Prostate gland (tissue), 2 donors: ENCODE measurements at regions not wholly inside any gene's neighbourhood (a gene's known extent, or its start where the extent isn't known, plus 50 kb on each side); places are given as distances from the start of the nearest gene placed in this dataset.

Experiments
- DNase-seq: peaks from one replicate; pipeline ENCODE4 v3.0.0-alpha.2; 2019; ENCODE audit warnings: low spot score
- H3K27ac ChIP-seq, 2 donors: fragments of 200-600 bp; sonication (generic); 2 replicates each; pipeline ENCODE4 v1.5.1; 2017 to 2019
- H3K27me3 ChIP-seq: fragments of 200-600 bp; sonication (generic); replicated peaks from 2 replicates; pipeline ENCODE4 v1.5.1; 2019; ENCODE audit not compliant: insufficient read depth
- H3K36me3 ChIP-seq, 2 donors: fragments of 200-600 bp; sonication (generic); 1 replicate in 1 of 2; 2 replicates in 1 of 2; pipeline versions ENCODE4 v1.5.1 to v1.8.1; 2017 to 2019
- H3K4me1 ChIP-seq: fragments of 200-600 bp; sonication (generic); replicated peaks from 2 replicates; pipeline ENCODE4 v1.5.1; 2019
- H3K4me3 ChIP-seq, 2 donors: fragments of 200-600 bp; sonication (generic); 2 replicates each; pipeline ENCODE4 v1.5.1; 2017 to 2019
- H3K9me3 ChIP-seq: fragments of 200-600 bp; sonication (generic); 2 replicates; pipeline ENCODE4 v1.5.1; 2017
- POLR2A ChIP-seq: fragments of 450-650 bp; IDR thresholded peaks from one replicate; pipeline ENCODE4 v1.6.1; 2016; ENCODE audit warnings: antibody characterized with exemption, mild to moderate bottlenecking
- POLR2AphosphoS5 ChIP-seq: sonication (generic); formaldehyde crosslinking; IDR thresholded peaks from one replicate; pipeline ENCODE4 v1.6.1; 2017; ENCODE audit warnings: antibody characterized with exemption
- WGBS: methylation state at CpG from one replicate; pipeline ENCODE4 v1.1.5; 2018; 5-methylcytosine and 5-hydroxymethylcytosine counted together
- intact Hi-C: fragments of 100-400 bp; cut with DNase I; formaldehyde crosslinking; loops from one replicate; pipeline ENCODE4 v1.14.2; 2022
- TF ChIP-seq, protein P1 (sequence below), 4 experiments: fragments of 200-600 bp in 2 of 4; fragments of 450-650 bp in 2 of 4; sonication (generic) in 2 of 4; IDR thresholded peaks; 1 replicate in 3 of 4; 2 replicates in 1 of 4; pipeline ENCODE4 v1.5.1; 2016 to 2019; ENCODE audit warnings: antibody characterized with exemption in 4 of 4, mild to moderate bottlenecking in 2 of 4, moderate library complexity in 2 of 4

- no peaks in the 10 kb centered on the region for H3K36me3 ChIP-seq
- H3K9me3 ChIP-seq: no peaks in the 10 kb centered on the region
- no peaks in the 10 kb centered on the region for H3K4me1 ChIP-seq
- no peak overlapping the region for H3K4me3 ChIP-seq
- DNase-seq: no peak
- intact Hi-C loops: no loop called here
- no peak overlapping the region for H3K27ac ChIP-seq
- no peaks in the 10 kb centered on the region for H3K27me3 ChIP-seq
- no peak for TF ChIP-seq POLR2AphosphoS5
- WGBS: 76% methylated on average over 2 of the region's 2 CpGs
Measured at GRCh38 chr3:82011336-82011735, 249.9 kb upstream of the GBE1 start.

DNA sequence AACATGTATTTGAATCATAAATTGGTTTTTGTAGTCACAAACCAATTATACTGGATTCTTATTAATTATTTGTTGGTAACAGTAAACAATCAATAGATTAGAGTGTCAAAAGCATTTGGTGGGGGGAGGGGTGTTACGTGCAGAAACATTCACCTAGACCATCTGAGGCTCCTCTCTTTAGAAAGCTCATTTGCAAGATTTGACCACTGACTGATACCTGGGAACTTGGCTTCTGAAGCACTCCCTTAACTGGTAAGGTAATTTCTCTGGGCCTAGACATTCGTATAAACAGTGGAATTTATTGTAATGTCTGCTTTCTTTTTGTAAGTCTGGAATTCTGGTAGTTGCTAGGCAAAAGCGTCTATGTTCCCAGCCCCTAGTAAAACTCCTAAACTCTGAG, 243.8 kb upstream of the GBE1 start:
- Histone ChIP-seq H3K27me3 (no peaks in the 10 kb centered on the region), H3K9me3 (no peaks in the 10 kb centered on the region), H3K27ac (no peak overlapping the region), H3K4me1 (no peaks in the 10 kb centered on the region), H3K4me3 (no peak overlapping the region), H3K36me3 (no peaks in the 10 kb centered on the region)
- no peak for DNase-seq
- intact Hi-C loops: no loop called here
- no peak for TF ChIP-seq POLR2A
- TF ChIP-seq, protein P1, sequence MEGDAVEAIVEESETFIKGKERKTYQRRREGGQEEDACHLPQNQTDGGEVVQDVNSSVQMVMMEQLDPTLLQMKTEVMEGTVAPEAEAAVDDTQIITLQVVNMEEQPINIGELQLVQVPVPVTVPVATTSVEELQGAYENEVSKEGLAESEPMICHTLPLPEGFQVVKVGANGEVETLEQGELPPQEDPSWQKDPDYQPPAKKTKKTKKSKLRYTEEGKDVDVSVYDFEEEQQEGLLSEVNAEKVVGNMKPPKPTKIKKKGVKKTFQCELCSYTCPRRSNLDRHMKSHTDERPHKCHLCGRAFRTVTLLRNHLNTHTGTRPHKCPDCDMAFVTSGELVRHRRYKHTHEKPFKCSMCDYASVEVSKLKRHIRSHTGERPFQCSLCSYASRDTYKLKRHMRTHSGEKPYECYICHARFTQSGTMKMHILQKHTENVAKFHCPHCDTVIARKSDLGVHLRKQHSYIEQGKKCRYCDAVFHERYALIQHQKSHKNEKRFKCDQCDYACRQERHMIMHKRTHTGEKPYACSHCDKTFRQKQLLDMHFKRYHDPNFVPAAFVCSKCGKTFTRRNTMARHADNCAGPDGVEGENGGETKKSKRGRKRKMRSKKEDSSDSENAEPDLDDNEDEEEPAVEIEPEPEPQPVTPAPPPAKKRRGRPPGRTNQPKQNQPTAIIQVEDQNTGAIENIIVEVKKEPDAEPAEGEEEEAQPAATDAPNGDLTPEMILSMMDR (IDR thresholded peaks at IDR 0.05): no peak
- no peak for TF ChIP-seq POLR2AphosphoS5
- WGBS: 77% methylated on average over 3 of the region's 3 CpGs

DNA sequence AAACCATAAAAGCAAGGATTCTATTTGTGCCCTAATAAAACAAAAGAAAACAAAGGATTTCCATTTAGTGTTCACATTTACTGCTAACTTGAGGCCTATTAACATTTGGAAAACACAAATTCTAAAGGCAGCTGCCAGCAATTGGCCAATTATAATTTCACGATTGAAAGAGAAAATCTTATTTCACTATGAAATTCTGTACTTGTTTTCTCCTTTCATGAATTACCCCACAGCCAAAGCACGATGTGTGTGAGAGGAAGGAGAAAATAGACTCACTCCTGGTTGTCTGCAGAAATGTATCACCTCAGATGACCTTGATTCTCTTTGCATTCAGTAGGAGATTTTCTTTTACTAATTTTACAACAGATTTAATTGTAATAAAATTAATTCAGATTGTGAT, 242.8 kb upstream of the GBE1 start:
- Histone ChIP-seq H3K27ac (no peak overlapping the region), H3K4me3 (no peak overlapping the region), H3K9me3 (no peaks in the 10 kb centered on the region), H3K27me3 (no peaks in the 10 kb centered on the region), H3K36me3 (no peaks in the 10 kb centered on the region), H3K4me1 (no peaks in the 10 kb centered on the region)
- 27% methylated on average over 2 of the region's 2 CpGs for WGBS
- DNase-seq: no peak
- no peak for TF ChIP-seq POLR2A
- TF ChIP-seq, protein P1 (IDR thresholded peaks at IDR 0.05): no peak
- no peak for TF ChIP-seq POLR2AphosphoS5
- intact Hi-C loops: no loop called here

DNA sequence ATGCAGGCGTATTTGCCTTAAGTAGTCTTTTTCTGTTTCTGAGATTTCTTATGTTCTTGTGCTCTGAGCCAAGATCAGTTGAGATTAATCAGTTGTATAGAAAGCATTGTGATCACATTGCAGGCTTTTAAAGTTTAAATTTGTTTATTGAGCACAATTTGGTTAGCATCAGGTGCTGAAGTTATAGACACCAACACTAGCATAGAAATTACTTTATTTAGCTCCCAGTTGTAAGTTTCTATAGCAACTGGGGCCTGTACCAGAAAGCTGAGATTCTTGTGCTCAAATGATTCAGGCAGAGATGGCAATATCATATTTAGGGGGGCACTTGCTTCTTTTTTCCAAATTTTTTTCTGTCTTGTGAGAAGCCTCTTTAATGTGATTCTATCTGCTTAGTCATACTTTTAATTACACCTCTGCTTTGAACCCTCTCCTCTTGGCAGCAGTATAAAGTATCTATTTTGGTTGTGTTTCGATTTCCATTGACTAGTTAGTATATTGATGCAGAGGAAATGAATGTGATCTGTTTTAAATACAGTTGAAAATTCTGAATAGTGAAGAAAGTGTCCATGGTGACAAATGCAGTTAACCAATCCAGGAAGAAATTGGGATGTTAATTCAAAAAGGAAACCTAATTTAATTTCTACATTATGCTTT, 241.7 kb upstream of the GBE1 start:
- TF ChIP-seq, protein P1 (IDR thresholded peaks at IDR 0.05): no peak
- no peak for TF ChIP-seq POLR2AphosphoS5
- TF ChIP-seq POLR2A: no peak
- Histone ChIP-seq H3K4me3 (no peak overlapping the region), H3K36me3 (no peaks in the 10 kb centered on the region), H3K9me3 (no peaks in the 10 kb centered on the region), H3K4me1 (no peaks in the 10 kb centered on the region), H3K27me3 (no peaks in the 10 kb centered on the region), H3K27ac (no peak overlapping the region)
- DNase-seq: no peak
- 64% methylated on average over 2 of the region's 2 CpGs for WGBS
- intact Hi-C loops: no loop called here

DNA sequence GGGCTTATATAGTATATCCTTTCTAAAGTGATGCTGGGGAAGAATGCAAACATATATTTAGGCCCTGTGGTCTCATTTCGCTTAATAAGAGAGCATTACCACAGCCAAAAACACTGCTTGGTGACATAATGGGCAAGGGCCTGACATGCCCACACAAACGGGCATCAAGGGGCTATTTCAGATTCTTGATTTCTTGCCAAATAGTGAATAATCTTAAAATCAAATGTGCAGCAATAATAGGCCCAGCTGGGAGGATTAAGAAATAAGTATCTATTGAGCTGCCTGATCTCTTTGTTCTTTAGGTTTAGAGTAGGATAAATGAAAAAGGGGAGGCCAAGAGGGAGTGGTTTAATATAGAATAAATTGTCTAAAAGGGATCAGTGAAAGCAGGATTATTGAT, 241.0 kb upstream of the GBE1 start:
- Histone ChIP-seq H3K27me3 (no peaks in the 10 kb centered on the region), H3K36me3 (no peaks in the 10 kb centered on the region), H3K27ac (no peak overlapping the region), H3K4me3 (no peak overlapping the region), H3K4me1 (no peaks in the 10 kb centered on the region), H3K9me3 (no peaks in the 10 kb centered on the region)
- DNase-seq: no peak
- intact Hi-C loops: no loop called here
- TF ChIP-seq POLR2AphosphoS5 (no peak), POLR2A (no peak)
- TF ChIP-seq, protein P1 (IDR thresholded peaks at IDR 0.05): no peak
- WGBS: 51% methylated on average over 2 of the region's 2 CpGs
